ENCODE measurements at regions not wholly inside any gene's neighbourhood (a gene's known extent, or its start where the extent isn't known, plus 50 kb on each side); places are given as distances from the start of the nearest gene placed in this dataset.

- no peak for TF ChIP-seq POLR2A (IDR thresholded peaks at IDR 0.05)
- TF ChIP-seq CTCF (IDR thresholded peaks at IDR 0.05): no peak
Observed at GRCh38 chr2:6010163-6010562, 318.0 kb downstream of the SOX11 start.

All from Peyer's patch (tissue), 4 donors.